Caco-2 (cell line): ENCODE measurements at regions not wholly inside any gene's neighbourhood (a gene's known extent, or its start where the extent isn't known, plus 50 kb on each side); places are given as distances from the start of the nearest gene placed in this dataset.

ENCODE experiments used
- BruUV-seq: library from RNA; stranded (reverse); fragments of 400-500 nt; replicated peaks from 2 replicates; lab custom pipeline; 2021; lab: Mats Ljungman, UMichigan
- CTCF ChIA-PET: fragments of 300-600 bp; sonication (Branson Sonifier 250); formaldehyde crosslinking; loops from one replicate; lab custom pipeline; 2022; ENCODE audit warnings: antibody characterized with exemption; lab: Charles Lee
- POLR2A ChIA-PET: fragments of 300-600 bp; sonication (Branson Sonifier 250); formaldehyde crosslinking; loops from one replicate; lab custom pipeline; 2022; ENCODE audit warnings: antibody characterized with exemption; lab: Charles Lee
- DNase-seq, 2 experiments: peaks; one replicate each; pipeline versions ENCODE4 v3.0.0 to v3.0.0-alpha.2; 2020 to 2022
- H3K27me3 ChIP-seq: replicated peaks from 2 replicates; pipeline ENCODE4 v1.6.0; 2011; ENCODE audit warnings: low read length; ENCODE audit not compliant: control insufficient read depth, insufficient read depth
- H3K36me3 ChIP-seq: 2 replicates; pipeline ENCODE4 v1.5.1; 2011; ENCODE audit warnings: low read length; ENCODE audit not compliant: control insufficient read depth, insufficient read depth
- H3K4me1 ChIP-seq: fragments of 250-450 bp; sonication (Bioruptor Pico); 2 replicates; pipeline ENCODE4 v1.5.1; 2020; ENCODE audit warnings: mild to moderate bottlenecking
- H3K4me3 ChIP-seq: 2 replicates; pipeline ENCODE4 v1.5.1; 2011; ENCODE audit warnings: low read depth, mild to moderate bottlenecking, control low read depth, low read length
- H3K9me3 ChIP-seq: fragments of 250-450 bp; sonication (Bioruptor Pico); 2 replicates; pipeline ENCODE4 v1.5.1; 2020; ENCODE audit warnings: mild to moderate bottlenecking, moderate library complexity
- H3K27ac Mint-ChIP-seq: one replicate; pipeline ENCODE4 v1.8.0; 2022; ENCODE audit warnings: mixed read lengths; ENCODE audit not compliant: unreplicated experiment
- H3K27me3 Mint-ChIP-seq: one replicate; pipeline ENCODE4 v1.8.0; 2022; ENCODE audit warnings: mixed read lengths; ENCODE audit not compliant: insufficient read depth, unreplicated experiment
- H3K36me3 Mint-ChIP-seq: one replicate; pipeline ENCODE4 v1.8.0; 2022; ENCODE audit warnings: mild to moderate bottlenecking, mixed read lengths; ENCODE audit not compliant: insufficient read depth, unreplicated experiment
- H3K4me1 Mint-ChIP-seq: one replicate; pipeline ENCODE4 v1.8.0; 2022; ENCODE audit warnings: low read depth, mixed read lengths; ENCODE audit not compliant: unreplicated experiment
- H3K4me3 Mint-ChIP-seq: one replicate; pipeline ENCODE4 v1.8.0; 2022; ENCODE audit warnings: mild to moderate bottlenecking, moderate library complexity, mixed read lengths; ENCODE audit not compliant: unreplicated experiment
- H3K9me3 Mint-ChIP-seq: one replicate; pipeline ENCODE4 v1.8.0; 2022; ENCODE audit warnings: mixed read lengths; ENCODE audit not compliant: unreplicated experiment
- CTCF ChIP-seq, 2 experiments: fragments of 200-600 bp in 1 of 2; IDR thresholded peaks; 1 replicate in 1 of 2; 2 replicates in 1 of 2; pipeline versions ENCODE4 v1.5.1 to v1.8.0; 2011 to 2022; ENCODE audit warnings: antibody characterized with exemption in 1 of 2, control low read depth in 1 of 2, inconsistent platforms in 1 of 2, low read depth in 1 of 2, low read length in 1 of 2, mild to moderate bottlenecking in 1 of 2, moderate library complexity in 1 of 2; ENCODE audit not compliant: insufficient read depth in 1 of 2, severe bottlenecking in 1 of 2, unreplicated experiment in 1 of 2
- intact Hi-C: fragments of 100-400 bp; cut with micrococcal nuclease; formaldehyde crosslinking; loops from one replicate; pipeline ENCODE4 v1.10.0; 2022; ENCODE audit not compliant: unreplicated experiment

- no peaks in the 10 kb centered on the region for H3K36me3 ChIP-seq
- BruUV-seq = no TSS peak
Measured at GRCh38 chr7:110568388-110568787, 522.5 kb upstream of the LRRN3 start.

GRCh38 chr7:110568932-110569331 is 522.0 kb upstream of the LRRN3 start:
- Mint-ChIP-seq H3K4me3 (no peak overlapping the region), H3K4me1 (no peaks in the 10 kb centered on the region), H3K27ac (no peak overlapping the region), H3K36me3 (no peaks in the 10 kb centered on the region), H3K27me3 (peaks cover 3% of the 10 kb centered on the region), H3K9me3 (no peaks in the 10 kb centered on the region)
- TF ChIP-seq CTCF (IDR thresholded peaks at IDR 0.05; ENCODE audit: insufficient read depth in 1 of 2, low read depth in 1 of 2, low read length in 1 of 2, severe bottlenecking in 1 of 2, unreplicated experiment in 1 of 2) = no peak
- intact Hi-C loops = no loop called here
- no peaks in the 10 kb centered on the region for H3K27me3 ChIP-seq
- no peaks in the 10 kb centered on the region for H3K9me3 ChIP-seq
- H3K4me1 ChIP-seq = no peaks in the 10 kb centered on the region
- BruUV-seq = no TSS peak
- no peaks in the 10 kb centered on the region for H3K36me3 ChIP-seq
- POLR2A ChIA-PET = no interaction called here
- H3K4me3 ChIP-seq = no peak overlapping the region
- CTCF ChIA-PET = no interaction called here
- no peak for DNase-seq

More at GRCh38 chr7:110568388-110568787, 522.5 kb upstream of the LRRN3 start:
- Mint-ChIP-seq H3K27ac (no peak overlapping the region), H3K27me3 (peaks cover 3% of the 10 kb centered on the region), H3K9me3 (no peaks in the 10 kb centered on the region), H3K4me1 (no peaks in the 10 kb centered on the region), H3K36me3 (no peaks in the 10 kb centered on the region), H3K4me3 (no peak overlapping the region)
- CTCF ChIA-PET = no interaction called here
- Histone ChIP-seq H3K27me3 (no peaks in the 10 kb centered on the region), H3K9me3 (no peaks in the 10 kb centered on the region), H3K4me1 (no peaks in the 10 kb centered on the region), H3K4me3 (no peak overlapping the region)
- POLR2A ChIA-PET = no interaction called here
- intact Hi-C loops = no loop called here
- no peak for TF ChIP-seq CTCF (IDR thresholded peaks at IDR 0.05; ENCODE audit: insufficient read depth in 1 of 2, low read depth in 1 of 2, low read length in 1 of 2, severe bottlenecking in 1 of 2, unreplicated experiment in 1 of 2)
- DNase-seq = no peak

- Histone ChIP-seq H3K36me3 (no peaks in the 10 kb centered on the region), H3K9me3 (no peaks in the 10 kb centered on the region), H3K4me1 (no peaks in the 10 kb centered on the region), H3K4me3 (no peak overlapping the region), H3K27me3 (no peaks in the 10 kb centered on the region)
- H3K9me3 Mint-ChIP-seq = no peaks in the 10 kb centered on the region
- no peaks in the 10 kb centered on the region for H3K4me1 Mint-ChIP-seq
- POLR2A ChIA-PET = no interaction called here
- BruUV-seq = no TSS peak
- H3K4me3 Mint-ChIP-seq = no peak overlapping the region
- no peak for DNase-seq
- TF ChIP-seq CTCF (IDR thresholded peaks at IDR 0.05; ENCODE audit: insufficient read depth in 1 of 2, low read depth in 1 of 2, low read length in 1 of 2, severe bottlenecking in 1 of 2, unreplicated experiment in 1 of 2) = no peak
- H3K27ac Mint-ChIP-seq = no peak overlapping the region
- peaks cover 3% of the 10 kb centered on the region for H3K27me3 Mint-ChIP-seq
- H3K36me3 Mint-ChIP-seq = no peaks in the 10 kb centered on the region
- intact Hi-C loops = no loop called here
- CTCF ChIA-PET = no interaction called here
Measured at GRCh38 chr7:110569486-110570205, 521.3 kb upstream of the LRRN3 start.
